ENCODE measurements at regions not wholly inside any gene's neighbourhood (a gene's known extent, or its start where the extent isn't known, plus 50 kb on each side); places are given as distances from the start of the nearest gene placed in this dataset.

DNA sequence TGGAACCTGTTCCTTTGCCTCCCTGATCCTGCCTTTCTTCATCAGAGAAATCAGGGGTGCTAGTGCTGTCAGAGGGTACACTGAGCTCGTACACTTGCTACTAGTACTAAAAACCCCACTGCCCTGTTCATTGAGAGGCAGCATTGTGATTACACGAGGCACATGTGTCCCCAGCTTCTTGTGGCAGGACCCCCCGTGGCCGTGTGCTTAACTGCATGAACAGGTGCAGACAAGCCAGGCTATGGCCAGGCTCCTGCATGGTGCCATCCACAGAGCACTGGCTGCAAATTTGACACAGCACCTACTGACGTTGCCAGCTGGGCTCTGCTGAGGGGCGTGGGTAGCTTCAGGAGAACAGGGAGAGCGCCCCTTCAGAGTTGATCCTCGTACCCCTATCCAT lies 248.4 kb downstream of the GLI2 start:
- DNase-seq (ENCODE audit: extremely low spot score): no peak
- CTCF ChIA-PET: no interaction called here
- POLR2A ChIA-PET: no interaction called here

DNA sequence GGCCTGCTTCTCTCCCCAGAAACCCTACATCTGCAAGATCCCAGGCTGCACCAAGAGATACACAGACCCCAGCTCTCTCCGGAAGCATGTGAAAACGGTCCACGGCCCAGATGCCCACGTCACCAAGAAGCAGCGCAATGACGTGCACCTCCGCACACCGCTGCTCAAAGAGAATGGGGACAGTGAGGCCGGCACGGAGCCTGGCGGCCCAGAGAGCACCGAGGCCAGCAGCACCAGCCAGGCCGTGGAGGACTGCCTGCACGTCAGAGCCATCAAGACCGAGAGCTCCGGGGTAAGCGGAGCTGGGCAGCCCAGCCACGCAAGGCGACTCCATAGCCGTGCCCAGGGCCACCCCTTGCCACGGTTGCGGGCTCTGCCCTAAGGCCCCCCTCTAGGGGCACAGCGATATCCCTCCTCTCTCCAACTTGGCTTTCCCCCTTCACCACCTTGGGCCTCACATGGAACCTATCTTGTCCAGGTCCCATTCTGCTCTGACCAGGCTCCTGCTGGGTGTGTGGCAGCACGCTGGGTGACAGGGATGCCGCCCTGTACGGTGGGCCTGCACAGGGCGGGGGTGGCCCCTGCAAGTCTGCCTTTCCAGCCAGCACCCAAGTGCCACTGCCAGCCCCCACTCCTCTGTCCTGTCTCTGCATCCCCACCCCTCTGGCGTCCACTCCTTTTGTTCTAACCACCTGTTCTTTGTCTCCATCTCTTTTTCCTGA lies 248.9 kb downstream of the GLI2 start:
- POLR2A ChIA-PET: no interaction called here
- TF ChIP-seq, protein P1, sequence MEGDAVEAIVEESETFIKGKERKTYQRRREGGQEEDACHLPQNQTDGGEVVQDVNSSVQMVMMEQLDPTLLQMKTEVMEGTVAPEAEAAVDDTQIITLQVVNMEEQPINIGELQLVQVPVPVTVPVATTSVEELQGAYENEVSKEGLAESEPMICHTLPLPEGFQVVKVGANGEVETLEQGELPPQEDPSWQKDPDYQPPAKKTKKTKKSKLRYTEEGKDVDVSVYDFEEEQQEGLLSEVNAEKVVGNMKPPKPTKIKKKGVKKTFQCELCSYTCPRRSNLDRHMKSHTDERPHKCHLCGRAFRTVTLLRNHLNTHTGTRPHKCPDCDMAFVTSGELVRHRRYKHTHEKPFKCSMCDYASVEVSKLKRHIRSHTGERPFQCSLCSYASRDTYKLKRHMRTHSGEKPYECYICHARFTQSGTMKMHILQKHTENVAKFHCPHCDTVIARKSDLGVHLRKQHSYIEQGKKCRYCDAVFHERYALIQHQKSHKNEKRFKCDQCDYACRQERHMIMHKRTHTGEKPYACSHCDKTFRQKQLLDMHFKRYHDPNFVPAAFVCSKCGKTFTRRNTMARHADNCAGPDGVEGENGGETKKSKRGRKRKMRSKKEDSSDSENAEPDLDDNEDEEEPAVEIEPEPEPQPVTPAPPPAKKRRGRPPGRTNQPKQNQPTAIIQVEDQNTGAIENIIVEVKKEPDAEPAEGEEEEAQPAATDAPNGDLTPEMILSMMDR (IDR thresholded peaks at IDR 0.05; ENCODE audit: control extremely low read depth, extremely low read depth, low read depth, missing control alignments): no peak
- DNase-seq (ENCODE audit: extremely low spot score): no peak
- CTCF ChIA-PET: no interaction called here

More for the DNA sequence above, 248.4 kb downstream of the GLI2 start:
- TF ChIP-seq, protein P1 (IDR thresholded peaks at IDR 0.05; ENCODE audit: control extremely low read depth, extremely low read depth, low read depth, missing control alignments): no peak

DNA sequence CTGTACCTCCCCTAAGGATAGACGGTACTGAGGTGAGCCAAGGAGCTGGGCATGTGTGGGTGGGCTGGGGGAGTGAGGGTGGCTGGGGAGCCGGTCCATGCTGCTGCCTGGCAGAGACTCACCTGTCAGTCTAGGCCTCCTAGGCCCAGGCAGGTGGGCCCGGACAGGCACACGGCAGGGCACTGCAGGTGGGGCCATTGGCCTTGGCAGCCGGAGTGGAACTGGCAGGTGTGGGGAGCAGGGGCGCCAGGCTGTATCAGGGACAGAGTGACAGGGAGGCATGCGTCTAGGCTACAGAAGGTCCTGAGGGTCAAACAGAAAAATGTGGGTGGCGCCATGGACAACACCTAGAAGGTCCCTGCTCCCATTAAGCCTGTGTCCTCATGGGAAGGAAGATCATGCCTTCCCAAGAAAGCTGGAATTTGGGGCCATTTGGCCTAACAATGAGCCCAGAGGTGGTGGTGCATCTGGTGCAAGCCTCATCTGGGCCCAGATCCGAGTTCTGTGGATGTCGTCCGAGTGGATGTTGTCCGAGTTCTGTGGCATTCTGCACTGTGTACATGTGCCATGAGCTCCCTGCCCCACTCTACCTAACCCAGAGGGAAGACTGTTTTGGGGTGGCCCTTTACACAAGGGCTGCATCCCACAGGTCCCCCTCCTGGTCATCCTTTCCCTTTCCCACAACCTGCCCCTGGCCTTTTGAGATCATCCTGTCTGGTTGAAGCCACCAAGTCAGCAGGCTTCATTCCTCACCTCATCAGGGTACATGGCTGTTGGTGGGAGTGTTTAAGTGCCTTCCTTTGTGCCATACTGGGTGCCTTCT lies 249.7 kb downstream of the GLI2 start:
- POLR2A ChIA-PET: no interaction called here
- CTCF ChIA-PET: no interaction called here
- TF ChIP-seq, protein P1 (IDR thresholded peaks at IDR 0.05; ENCODE audit: control extremely low read depth, extremely low read depth, low read depth, missing control alignments): no peak
- no peak for DNase-seq (ENCODE audit: extremely low spot score)

DNA sequence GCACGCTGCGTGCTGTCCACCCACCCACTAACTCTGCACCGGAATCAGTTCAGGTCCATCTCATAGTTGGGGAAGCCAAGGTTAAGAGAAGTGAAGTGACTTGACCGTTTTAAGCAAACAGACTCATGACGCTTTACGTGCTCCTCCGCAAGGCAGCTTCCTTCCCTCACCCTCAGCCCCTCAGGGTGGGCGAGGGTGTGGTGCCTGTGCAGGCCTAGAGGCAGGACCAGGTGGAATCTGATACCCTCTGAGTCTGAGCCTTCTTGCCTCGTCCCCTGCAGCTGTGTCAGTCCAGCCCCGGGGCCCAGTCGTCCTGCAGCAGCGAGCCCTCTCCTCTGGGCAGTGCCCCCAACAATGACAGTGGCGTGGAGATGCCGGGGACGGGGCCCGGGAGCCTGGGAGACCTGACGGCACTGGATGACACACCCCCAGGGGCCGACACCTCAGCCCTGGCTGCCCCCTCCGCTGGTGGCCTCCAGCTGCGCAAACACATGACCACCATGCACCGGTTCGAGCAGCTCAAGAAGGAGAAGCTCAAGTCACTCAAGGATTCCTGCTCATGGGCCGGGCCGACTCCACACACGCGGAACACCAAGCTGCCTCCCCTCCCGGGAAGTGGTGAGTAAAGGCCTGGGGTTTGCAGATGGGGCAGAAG lies 250.5 kb downstream of the GLI2 start:
- ChIA-PET POLR2A (no interaction called here), CTCF (no interaction called here)
- TF ChIP-seq, protein P1 (IDR thresholded peaks at IDR 0.05; ENCODE audit: control extremely low read depth, extremely low read depth, low read depth, missing control alignments): no peak
- no peak for DNase-seq (ENCODE audit: extremely low spot score)

GRCh38 chr2:120986898-120987650 lies 251.4 kb downstream of the GLI2 start:
- ChIA-PET CTCF (no interaction called here), POLR2A (no interaction called here)
- DNase-seq (ENCODE audit: extremely low spot score): no peak
- TF ChIP-seq, protein P1 (IDR thresholded peaks at IDR 0.05; ENCODE audit: control extremely low read depth, extremely low read depth, low read depth, missing control alignments): no peak

- POLR2A ChIA-PET: no interaction called here
- TF ChIP-seq, protein P1 (IDR thresholded peaks at IDR 0.05; ENCODE audit: control extremely low read depth, extremely low read depth, low read depth, missing control alignments): no peak
- no peak for DNase-seq (ENCODE audit: extremely low spot score)
- CTCF ChIA-PET: no interaction called here
Observed at GRCh38 chr2:120988051-120988699, 252.5 kb downstream of the GLI2 start.
